OCI-LY3 (cell line): ENCODE measurements at regions not wholly inside any gene's neighbourhood (a gene's known extent, or its start where the extent isn't known, plus 50 kb on each side); places are given as distances from the start of the nearest gene placed in this dataset.

ENCODE experiments used
- CTCF ChIP-seq: fragments of 200-600, 300-600 bp; sonication (generic); IDR thresholded peaks from 2 replicates; pipeline ENCODE4 v1.5.1; 2014; ENCODE audit warnings: antibody characterized with exemption, low read length, low read depth
- EZH2phosphoT487 ChIP-seq: fragments of 200-600 bp; shearing (Covaris generic); IDR thresholded peaks from 2 replicates; pipeline ENCODE4 v1.6.1; 2018; ENCODE audit warnings: antibody characterized with exemption, mixed run types, low read depth

- TF ChIP-seq CTCF: no peak
- TF ChIP-seq EZH2phosphoT487: no peak
Measured at GRCh38 chr20:59378966-59379365, 78.6 kb downstream of the EDN3 start.
